Sciatic nerve (tissue), 2 donors: ENCODE measurements at regions not wholly inside any gene's neighbourhood (a gene's known extent, or its start where the extent isn't known, plus 50 kb on each side); places are given as distances from the start of the nearest gene placed in this dataset.

Source experiments
- ATAC-seq: fragments of 200-7000 bp; cut with Tn5 transposase; one replicate; pipeline ENCODE4 v1.9.1; 2020; ENCODE audit warnings: mild to moderate bottlenecking, moderate library complexity
- DNase-seq: peaks from one replicate; pipeline ENCODE4 v3.0.0-alpha.2; 2020; ENCODE audit warnings: low spot score
- intact Hi-C: fragments of 100-400 bp; cut with DNase I; formaldehyde crosslinking; loops from one replicate; pipeline ENCODE4 v1.14.2; 2022
- donor health status: DM: no; HTN: no; CAD: no.
- donor health status: DM: no; HTN: no; CAD: no.

DNA sequence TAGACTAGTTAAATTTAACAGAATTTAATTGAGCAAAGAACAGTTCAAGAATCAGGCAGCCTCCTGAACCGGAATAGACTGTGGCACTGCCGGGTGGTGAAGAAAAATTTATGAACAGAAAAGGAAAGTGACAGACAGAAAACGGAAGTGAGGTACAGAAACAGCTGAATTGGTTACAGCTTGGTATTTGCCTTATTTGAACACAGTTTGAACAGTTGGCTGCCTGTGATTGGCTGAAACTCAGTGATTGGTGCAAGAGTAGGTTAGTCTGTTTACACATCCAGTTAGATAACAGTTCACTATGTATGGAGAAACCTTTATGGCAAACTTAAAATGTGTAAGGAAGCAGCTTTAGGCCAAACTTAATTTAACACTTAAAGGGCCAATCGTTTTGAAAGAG, 116.0 kb upstream of the CITED2 start:
- intact Hi-C loops = no loop called here
- ATAC-seq (no peak), DNase-seq (no peak)

GRCh38 chr6:139486476-139486799, 112.0 kb upstream of the CITED2 start:
- ATAC-seq = no peak

DNA sequence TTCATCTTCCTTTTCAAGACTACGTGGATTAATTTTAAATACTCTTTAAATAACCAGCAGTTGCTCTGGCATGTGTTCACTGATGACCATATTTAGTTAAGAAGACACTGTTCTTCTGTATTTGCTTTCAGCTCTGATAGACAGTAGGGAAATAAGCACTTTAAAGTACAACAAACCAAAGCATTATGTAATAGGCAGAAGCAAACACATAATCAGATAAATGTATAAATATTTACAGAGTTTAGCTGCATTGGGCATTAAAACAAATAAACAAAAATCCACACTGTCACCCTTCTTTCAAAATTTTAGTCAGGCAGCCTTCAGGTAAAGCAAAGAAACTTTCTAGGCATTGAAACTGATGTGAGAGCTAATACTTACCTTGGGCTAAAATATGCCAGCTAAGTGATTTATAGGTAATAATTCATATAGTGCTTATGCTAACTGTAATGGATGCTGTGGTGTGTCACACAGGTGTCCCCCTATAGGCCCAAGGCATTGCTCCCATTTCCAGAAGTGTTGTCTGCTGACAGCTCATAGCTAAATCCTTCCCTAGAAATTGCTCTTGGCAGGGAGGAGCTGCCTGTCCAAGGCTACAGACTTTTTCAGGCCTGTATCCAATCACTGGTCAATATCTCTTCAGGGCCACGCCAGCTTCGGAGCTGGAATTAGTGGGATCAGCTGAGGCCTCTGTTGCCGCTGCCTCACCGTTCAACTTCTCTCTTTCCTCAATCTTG, 111.5 kb upstream of the CITED2 start:
- ATAC-seq (no peak), DNase-seq (no peak)
- intact Hi-C loops = no loop called here

More at GRCh38 chr6:139486476-139486799, 112.0 kb upstream of the CITED2 start:
- intact Hi-C loops = no loop called here
- DNase-seq = no peak

- no peak for DNase-seq
- intact Hi-C loops = no loop called here
- no peak for ATAC-seq
These were observed 110.7 kb upstream of the CITED2 start for GRCh38 chr6:139485185-139485584.

GRCh38 chr6:139483079-139483478, 108.6 kb upstream of the CITED2 start:
- no peak for DNase-seq
- intact Hi-C loops = no loop called here
- ATAC-seq = no peak

DNA sequence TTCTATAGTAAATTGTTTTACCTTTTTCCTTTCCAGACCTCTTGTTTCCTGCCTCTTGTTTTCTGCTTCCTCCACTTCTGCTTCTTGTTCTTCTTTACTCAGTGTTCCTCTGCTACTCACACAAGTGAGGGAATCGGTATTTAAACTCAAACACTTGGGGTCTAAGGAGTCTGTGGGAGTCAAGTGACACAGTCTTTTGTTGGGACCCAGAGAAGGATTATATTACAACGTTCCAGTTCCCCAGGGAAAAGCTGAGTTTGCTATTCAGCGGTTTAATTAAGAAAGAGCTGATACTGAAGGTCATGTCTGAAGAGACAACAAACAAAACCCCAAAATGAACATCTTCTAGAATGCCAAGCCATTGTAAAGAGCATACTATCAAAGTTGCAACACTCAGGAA, 107.8 kb upstream of the CITED2 start:
- ATAC-seq (no peak), DNase-seq (no peak)
- intact Hi-C loops = no loop called here

DNA sequence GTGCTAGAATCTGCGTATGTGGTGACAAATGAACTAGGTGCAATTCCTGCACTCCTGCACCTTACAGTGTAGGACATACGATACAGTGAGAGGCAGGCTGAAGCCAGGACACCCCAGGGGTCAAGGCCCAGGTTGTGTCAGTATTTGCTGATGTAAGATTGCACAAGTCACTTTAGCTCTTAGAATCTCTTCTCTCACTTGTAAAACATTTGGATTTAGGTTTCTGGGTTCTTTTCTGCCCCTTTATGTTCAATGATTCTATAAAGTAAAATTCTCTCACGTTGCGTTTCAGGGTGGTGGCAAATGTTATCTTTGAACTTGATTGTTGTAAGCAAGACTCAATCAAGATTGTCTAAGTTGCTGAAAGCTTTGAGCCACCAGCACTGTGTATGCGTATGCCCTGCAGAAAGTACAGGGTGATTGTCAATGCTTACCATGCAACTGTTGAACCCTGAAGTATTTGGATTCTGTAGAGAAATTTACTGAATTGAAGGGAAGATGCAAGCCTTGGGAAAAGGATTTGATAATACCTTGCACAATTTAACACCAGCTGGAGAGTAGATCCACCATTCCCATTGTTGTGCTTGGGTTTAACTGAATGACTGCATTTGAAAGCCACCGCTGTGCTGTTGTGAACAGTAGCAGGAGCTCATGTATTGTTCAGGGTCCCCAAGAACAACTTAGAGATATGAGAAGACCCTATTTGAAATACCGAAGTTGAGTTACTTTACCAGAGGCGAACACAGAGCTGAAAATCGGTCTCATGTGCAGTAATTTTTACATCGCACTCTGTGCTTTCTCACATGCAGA, 106.1 kb upstream of the CITED2 start:
- DNase-seq (no peak), ATAC-seq (no peak)
- intact Hi-C loops = no loop called here

- intact Hi-C loops = no loop called here
- ATAC-seq (no peak), DNase-seq (no peak)
These were observed 105.2 kb upstream of the CITED2 start for GRCh38 chr6:139479433-139480222.

- DNase-seq (no peak), ATAC-seq (no peak)
- intact Hi-C loops = no loop called here
These were observed 101.2 kb upstream of the CITED2 start for GRCh38 chr6:139475646-139476045.

DNA sequence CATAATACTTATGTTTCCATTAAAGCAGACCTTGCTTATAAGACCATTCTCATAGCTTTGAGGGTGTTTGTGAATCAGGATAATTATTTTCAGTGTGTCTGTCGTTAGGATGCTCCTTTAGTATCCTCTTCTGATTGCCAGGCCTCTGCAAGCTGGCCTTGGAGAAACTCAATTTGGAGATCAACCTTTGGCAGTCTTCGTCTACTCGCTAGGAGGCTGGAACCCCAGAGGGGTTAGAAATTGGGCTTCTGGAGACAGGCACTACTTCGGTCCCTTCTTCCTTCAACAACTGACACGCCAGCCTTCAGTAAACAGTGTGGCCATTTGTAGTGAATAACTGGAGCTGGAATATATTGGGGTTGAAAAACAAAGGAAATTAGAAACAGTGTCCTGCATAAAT, 100.8 kb upstream of the CITED2 start:
- intact Hi-C loops = no loop called here
- ATAC-seq = no peak
- no peak for DNase-seq

GRCh38 chr6:139474145-139475108, 100.0 kb upstream of the CITED2 start:
- intact Hi-C loops = no loop called here
- ATAC-seq = peak; percentile 60
- DNase-seq = no peak

DNA sequence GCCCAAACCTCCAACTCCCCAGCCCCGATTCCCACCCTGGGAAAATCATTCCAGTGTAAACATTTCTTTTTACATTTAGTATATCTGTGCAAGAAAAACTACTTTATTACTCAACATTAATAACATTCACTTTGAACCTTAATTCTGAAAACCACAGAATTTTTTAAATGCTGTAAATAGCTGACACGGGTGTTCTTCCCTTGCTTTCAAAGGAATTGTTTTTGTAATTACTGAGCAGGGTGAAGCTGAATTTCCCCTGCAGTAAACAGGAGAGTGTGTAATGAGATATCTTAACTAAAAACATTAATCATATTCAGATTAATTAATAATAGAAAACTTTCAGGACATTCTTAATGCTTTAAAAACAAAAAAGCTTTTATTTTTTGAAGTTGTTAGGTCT, 99.3 kb upstream of the CITED2 start:
- ATAC-seq (peak; percentile 29), DNase-seq (no peak)
- intact Hi-C loops = no loop called here

GRCh38 chr6:139473231-139473701, 98.8 kb upstream of the CITED2 start:
- intact Hi-C loops = no loop called here
- ATAC-seq (peak; percentile 89), DNase-seq (peak; percentile 64)

DNA sequence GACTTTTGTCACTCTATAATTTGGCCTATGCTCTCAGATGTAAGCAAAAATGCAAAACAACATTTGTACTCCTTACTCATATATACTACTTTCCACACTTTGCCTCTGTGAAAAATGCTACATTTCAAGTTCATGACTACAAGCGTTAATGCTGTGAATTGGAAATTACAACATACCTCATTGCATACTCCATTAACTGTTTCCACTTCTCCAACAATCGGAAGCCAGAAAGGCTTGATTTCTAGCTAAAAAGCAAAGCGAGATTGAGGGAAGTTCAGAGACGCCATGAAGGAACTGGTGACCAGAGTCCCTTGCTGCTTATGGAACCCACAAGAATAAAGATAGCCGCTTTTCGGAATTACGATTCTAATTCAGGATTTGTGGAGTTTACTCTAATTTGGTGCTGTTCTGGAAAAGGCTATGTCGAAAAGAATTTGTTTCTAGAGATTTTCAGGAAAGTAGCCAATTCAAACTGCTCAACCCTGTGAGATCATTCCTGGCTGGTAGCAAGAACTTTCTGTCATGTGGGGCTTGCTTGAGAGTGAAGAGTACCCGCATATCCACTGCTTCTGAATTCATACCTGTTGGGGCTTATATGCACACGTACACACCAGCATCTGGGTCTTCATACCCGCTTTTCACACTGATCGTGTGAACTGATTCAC, 98.0 kb upstream of the CITED2 start:
- ATAC-seq (peak; percentile 53), DNase-seq (no peak)
- intact Hi-C loops = no loop called here

- no peak for ATAC-seq
- intact Hi-C loops = no loop called here
These were observed 96.5 kb upstream of the CITED2 start for GRCh38 chr6:139470997-139471396.

DNA sequence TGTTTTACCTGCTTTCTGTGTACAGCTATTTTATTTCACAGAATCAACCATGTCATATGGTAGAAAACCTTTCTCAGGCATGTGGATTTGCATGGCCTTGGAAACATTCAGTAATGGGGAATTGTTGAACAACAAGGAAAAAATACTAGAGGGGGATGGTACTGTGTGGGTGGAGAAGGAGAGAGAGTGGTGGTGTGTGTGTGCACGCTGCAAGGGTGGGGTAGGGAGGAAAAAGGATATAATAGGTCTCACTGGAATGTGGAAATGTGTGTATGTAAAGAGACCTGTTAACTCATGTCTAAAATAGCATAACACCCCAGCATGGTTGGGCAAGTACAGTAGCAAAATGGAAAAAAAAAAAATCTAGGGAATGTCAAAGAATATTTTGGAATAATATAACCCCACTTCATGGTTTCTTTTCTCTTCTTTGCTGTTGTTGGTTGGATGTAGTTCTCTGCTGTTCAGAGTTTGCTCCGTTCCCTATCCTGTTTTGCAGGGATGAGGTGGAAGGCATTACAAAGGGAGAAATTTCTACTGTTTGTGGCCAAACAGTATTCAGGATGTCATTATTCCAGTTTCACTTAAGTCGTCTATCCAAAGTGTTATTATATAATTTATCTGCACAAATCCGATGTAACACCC, 93.9 kb upstream of the CITED2 start:
- DNase-seq = no peak
- intact Hi-C loops = loop anchor here (5.0 kb wide), 1 partner anchor 356 kb away; no protein-coding TSS in a partner anchor
- no peak for ATAC-seq

More at GRCh38 chr6:139470997-139471396, 96.5 kb upstream of the CITED2 start:
- no peak for DNase-seq

DNA sequence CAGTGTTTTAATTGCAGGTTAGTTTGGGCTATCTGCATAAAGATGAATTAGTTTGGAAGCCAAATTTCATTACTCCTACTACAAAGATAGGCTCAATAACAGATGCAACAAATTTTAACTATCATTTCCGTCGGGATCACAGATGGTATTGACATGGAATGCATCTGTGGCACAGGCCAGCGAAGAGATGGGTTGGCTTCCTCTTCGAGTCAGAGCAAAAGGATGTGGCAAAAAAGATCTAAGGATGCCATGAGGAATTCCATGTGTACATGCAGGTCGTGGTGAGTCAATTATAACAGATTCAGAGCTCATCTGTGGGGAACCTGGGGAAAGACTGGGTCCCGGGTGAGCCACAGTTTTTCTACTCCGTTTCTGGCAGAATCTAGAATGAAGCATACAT, 83.0 kb upstream of the CITED2 start:
- no peak for DNase-seq
- intact Hi-C loops = no loop called here
- ATAC-seq = no peak
